Ishikawa (cell line): ENCODE measurements at regions not wholly inside any gene's neighbourhood (a gene's known extent, or its start where the extent isn't known, plus 50 kb on each side); places are given as distances from the start of the nearest gene placed in this dataset.

Source experiments
- CEBPB ChIP-seq: IDR thresholded peaks from 2 replicates; pipeline ENCODE4 v1.6.1; 2012
- CREB1 ChIP-seq: IDR thresholded peaks from 2 replicates; pipeline ENCODE4 v1.6.1; 2012; ENCODE audit warnings: low read depth
- EGR1 ChIP-seq: IDR thresholded peaks from 2 replicates; pipeline ENCODE4 v1.6.1; 2012
- EP300 ChIP-seq: IDR thresholded peaks from 2 replicates; pipeline ENCODE4 v1.6.1; 2012; ENCODE audit warnings: borderline replicate concordance
- FOXM1 ChIP-seq: IDR thresholded peaks from 2 replicates; pipeline ENCODE4 v1.6.1; 2012; ENCODE audit warnings: low read depth, borderline replicate concordance
- NFIC ChIP-seq: IDR thresholded peaks from 2 replicates; pipeline ENCODE4 v1.6.1; 2012
- RAD21 ChIP-seq: IDR thresholded peaks from 2 replicates; pipeline ENCODE4 v1.6.1; 2012; ENCODE audit warnings: low read depth
- TAF1 ChIP-seq: IDR thresholded peaks from 2 replicates; pipeline ENCODE4 v1.6.1; 2012; ENCODE audit warnings: low read depth, mild to moderate bottlenecking
- TCF12 ChIP-seq: IDR thresholded peaks from 2 replicates; pipeline ENCODE4 v1.6.1; 2012; ENCODE audit warnings: low read depth
- TEAD4 ChIP-seq: IDR thresholded peaks from 2 replicates; pipeline ENCODE4 v1.6.1; 2012
- YY1 ChIP-seq: IDR thresholded peaks from 2 replicates; pipeline ENCODE4 v1.6.1; 2012; ENCODE audit warnings: low read depth
- ZBTB7A ChIP-seq: IDR thresholded peaks from 2 replicates; pipeline ENCODE4 v1.6.1; 2012; ENCODE audit warnings: low read depth
- TF ChIP-seq, protein P1 (sequence below): IDR thresholded peaks from 2 replicates; pipeline ENCODE4 v1.6.1; 2012; ENCODE audit warnings: low read depth, mild to moderate bottlenecking
- TF ChIP-seq, protein P2 (sequence below): IDR thresholded peaks from 2 replicates; pipeline ENCODE4 v1.6.1; 2012
- TF ChIP-seq, protein P3 (sequence below): IDR thresholded peaks from 2 replicates; pipeline ENCODE4 v1.6.1; 2012

DNA sequence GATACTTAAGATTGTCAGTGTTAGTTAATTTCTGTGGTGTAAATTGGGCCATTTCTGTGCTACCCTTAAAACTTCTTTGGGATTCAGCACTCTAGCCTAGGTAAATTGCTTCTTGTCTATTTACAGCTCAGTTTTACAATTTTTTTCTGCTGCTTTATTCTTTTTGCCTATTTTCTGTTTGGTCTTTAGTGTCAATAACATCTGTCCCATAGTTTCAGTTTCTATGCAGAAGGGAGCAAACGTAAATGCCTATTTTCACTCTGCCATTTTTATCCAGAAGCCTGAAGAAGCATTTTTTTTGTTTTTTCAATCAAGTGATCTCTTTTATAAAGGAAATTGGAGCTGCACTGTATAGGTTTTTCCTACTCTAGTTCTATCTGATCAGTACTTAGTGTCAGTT lies 564.9 kb upstream of the MEX3C start:
- TF ChIP-seq TAF1: no peak
- no peak for TF ChIP-seq NFIC
- no peak for TF ChIP-seq CREB1
- no peak for TF ChIP-seq YY1
- no peak for TF ChIP-seq EGR1
- no peak for TF ChIP-seq EP300
- TF ChIP-seq RAD21: no peak
- TF ChIP-seq, protein P1, sequence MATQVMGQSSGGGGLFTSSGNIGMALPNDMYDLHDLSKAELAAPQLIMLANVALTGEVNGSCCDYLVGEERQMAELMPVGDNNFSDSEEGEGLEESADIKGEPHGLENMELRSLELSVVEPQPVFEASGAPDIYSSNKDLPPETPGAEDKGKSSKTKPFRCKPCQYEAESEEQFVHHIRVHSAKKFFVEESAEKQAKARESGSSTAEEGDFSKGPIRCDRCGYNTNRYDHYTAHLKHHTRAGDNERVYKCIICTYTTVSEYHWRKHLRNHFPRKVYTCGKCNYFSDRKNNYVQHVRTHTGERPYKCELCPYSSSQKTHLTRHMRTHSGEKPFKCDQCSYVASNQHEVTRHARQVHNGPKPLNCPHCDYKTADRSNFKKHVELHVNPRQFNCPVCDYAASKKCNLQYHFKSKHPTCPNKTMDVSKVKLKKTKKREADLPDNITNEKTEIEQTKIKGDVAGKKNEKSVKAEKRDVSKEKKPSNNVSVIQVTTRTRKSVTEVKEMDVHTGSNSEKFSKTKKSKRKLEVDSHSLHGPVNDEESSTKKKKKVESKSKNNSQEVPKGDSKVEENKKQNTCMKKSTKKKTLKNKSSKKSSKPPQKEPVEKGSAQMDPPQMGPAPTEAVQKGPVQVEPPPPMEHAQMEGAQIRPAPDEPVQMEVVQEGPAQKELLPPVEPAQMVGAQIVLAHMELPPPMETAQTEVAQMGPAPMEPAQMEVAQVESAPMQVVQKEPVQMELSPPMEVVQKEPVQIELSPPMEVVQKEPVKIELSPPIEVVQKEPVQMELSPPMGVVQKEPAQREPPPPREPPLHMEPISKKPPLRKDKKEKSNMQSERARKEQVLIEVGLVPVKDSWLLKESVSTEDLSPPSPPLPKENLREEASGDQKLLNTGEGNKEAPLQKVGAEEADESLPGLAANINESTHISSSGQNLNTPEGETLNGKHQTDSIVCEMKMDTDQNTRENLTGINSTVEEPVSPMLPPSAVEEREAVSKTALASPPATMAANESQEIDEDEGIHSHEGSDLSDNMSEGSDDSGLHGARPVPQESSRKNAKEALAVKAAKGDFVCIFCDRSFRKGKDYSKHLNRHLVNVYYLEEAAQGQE: no peak
- no peak for TF ChIP-seq TEAD4
- TF ChIP-seq, protein P2, sequence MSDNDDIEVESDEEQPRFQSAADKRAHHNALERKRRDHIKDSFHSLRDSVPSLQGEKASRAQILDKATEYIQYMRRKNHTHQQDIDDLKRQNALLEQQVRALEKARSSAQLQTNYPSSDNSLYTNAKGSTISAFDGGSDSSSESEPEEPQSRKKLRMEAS: no peak
- no peak for TF ChIP-seq FOXM1
- TF ChIP-seq CEBPB: no peak
- no peak for TF ChIP-seq ZBTB7A
- no peak for TF ChIP-seq TCF12
- TF ChIP-seq, protein P3, sequence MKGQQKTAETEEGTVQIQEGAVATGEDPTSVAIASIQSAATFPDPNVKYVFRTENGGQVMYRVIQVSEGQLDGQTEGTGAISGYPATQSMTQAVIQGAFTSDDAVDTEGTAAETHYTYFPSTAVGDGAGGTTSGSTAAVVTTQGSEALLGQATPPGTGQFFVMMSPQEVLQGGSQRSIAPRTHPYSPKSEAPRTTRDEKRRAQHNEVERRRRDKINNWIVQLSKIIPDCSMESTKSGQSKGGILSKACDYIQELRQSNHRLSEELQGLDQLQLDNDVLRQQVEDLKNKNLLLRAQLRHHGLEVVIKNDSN: no peak

DNA sequence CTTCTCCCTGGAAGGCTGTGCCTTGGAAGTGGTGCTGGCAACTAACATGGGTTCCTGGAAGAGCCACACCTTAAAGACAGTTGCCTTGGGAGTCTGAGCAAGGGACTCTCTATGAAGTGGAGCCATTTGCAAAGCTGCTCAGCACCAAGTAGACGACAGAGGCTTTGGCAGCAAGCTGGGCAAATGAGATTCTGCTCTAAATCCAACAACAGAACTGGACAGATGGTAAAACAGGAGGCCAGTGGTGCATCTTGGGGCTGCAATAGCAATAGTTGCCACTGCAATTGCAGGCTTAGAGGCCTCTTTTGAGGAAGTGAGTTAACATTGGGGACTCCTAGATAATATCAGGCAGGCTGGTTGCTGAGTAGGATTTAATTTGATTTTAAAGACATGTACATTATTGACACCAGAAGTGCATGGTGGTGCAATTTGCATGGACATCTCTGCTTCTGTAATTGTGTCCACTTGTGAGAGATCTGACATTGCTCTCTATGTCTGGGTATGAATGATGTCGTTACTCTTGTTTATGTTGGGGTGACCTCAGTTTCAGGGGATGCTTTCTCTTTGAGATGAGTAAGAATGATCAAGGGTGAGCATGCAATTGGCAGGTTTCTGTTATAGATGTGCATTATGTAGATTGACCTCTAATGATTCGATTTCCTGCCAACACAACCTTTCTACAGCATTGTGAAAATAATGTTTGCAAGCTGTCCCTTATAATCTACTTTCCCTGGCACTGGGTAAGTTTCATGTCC lies 568.3 kb upstream of the MEX3C start:
- TF ChIP-seq ZBTB7A (no peak), TEAD4 (no peak), CREB1 (no peak), NFIC (no peak), YY1 (no peak), RAD21 (no peak), FOXM1 (no peak), EP300 (no peak), EGR1 (no peak), CEBPB (no peak), TAF1 (no peak), TCF12 (no peak)
- TF ChIP-seq, protein P2: no peak
- TF ChIP-seq, protein P3: no peak
- TF ChIP-seq, protein P1: no peak

DNA sequence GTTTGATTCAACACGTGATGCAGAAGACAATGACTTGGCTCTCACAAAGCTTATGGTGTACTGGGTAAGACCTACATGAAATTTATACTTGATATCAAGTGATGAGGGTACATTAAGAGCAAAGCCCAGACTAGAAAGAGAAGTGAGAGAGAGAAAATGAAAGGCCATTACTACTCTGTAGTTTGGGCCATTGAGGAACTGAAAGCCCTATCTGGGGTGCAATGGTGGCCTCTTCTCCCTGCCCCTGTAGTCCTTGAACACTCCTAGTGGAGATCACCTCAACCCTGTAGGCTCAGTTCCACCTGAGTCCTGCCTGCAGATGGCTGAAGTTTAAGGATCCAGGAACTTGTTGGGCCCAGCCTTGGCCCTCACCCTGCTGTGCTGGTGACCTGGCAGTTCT lies 569.8 kb upstream of the MEX3C start:
- no peak for TF ChIP-seq RAD21
- no peak for TF ChIP-seq TCF12
- no peak for TF ChIP-seq ZBTB7A
- TF ChIP-seq FOXM1: no peak
- TF ChIP-seq TEAD4: no peak
- TF ChIP-seq, protein P3: no peak
- TF ChIP-seq NFIC: no peak

DNA sequence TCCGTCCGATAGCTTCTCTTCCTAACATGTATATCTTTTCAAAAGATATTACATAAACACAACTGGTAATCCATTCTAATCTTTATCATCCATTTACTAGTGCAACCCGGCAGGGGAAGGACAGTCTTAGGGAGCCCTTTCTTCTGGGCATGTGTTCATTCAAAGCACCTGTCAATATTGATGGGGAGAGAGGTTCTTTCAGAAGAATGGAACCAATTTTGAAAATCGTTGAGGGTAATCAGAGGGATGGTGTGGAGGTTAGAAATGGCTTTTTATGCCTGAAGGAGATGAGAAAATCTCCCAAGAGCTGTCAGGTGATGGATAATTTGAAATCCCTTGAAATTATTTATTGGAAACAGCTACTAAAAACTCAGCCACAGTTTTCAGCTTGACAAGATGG lies 561.9 kb upstream of the DCC start:
- TF ChIP-seq EP300 (no peak), FOXM1 (no peak), ZBTB7A (no peak), CREB1 (no peak), NFIC (no peak), TAF1 (no peak), TCF12 (no peak), YY1 (no peak), EGR1 (no peak), TEAD4 (no peak), RAD21 (no peak), CEBPB (no peak)
- TF ChIP-seq, protein P3: no peak
- TF ChIP-seq, protein P2: no peak
- TF ChIP-seq, protein P1: no peak
